ENCODE measurements at regions not wholly inside any gene's neighbourhood (a gene's known extent, or its start where the extent isn't known, plus 50 kb on each side); places are given as distances from the start of the nearest gene placed in this dataset.

- TF ChIP-seq NCOA1 (IDR thresholded peaks at IDR 0.05; ENCODE audit: low read depth) (peak; percentile 41; the same call in 1 of the 2 replicates), E2F6 (IDR thresholded peaks at IDR 0.05; ENCODE audit: borderline replicate concordance in 1 of 2, extremely low read depth in 1 of 2, insufficient read depth in 1 of 2, insufficient read length in 1 of 2, low read depth in 1 of 2, low read length in 1 of 2, poor library complexity in 1 of 2, severe bottlenecking in 1 of 2) (peak; percentile 22 to 65), MCM5 (IDR thresholded peaks at IDR 0.05; ENCODE audit: low read depth) (no peak), ZNF318 (IDR thresholded peaks at IDR 0.05; ENCODE audit: borderline replicate concordance in 1 of 2, low read depth in 1 of 2) (no peak), ZNF311 (CRISPR knock-in tag; IDR thresholded peaks at IDR 0.05) (no peak), GABPB1 (CRISPR knock-in tag; IDR thresholded peaks at IDR 0.05) (no peak; the same call in 1 of the 2 replicates), ETS2 (tag; IDR thresholded peaks at IDR 0.05; ENCODE audit: borderline replicate concordance, poor library complexity, severe bottlenecking) (peak; percentile 23), MCM7 (IDR thresholded peaks at IDR 0.05) (no peak), CBFB (CRISPR knock-in tag; IDR thresholded peaks at IDR 0.05) (no peak), CREM (IDR thresholded peaks at IDR 0.05; ENCODE audit: low read depth) (peak; percentile 50; the same call in 1 of the 2 replicates), RNF2 (IDR thresholded peaks at IDR 0.05) (peak; percentile 76; the same call in 1 of the 2 replicates), POLR2AphosphoS5 (IDR thresholded peaks at IDR 0.05; ENCODE audit: control insufficient read depth, insufficient read depth, low read depth, low read length) (peak; percentile 98), CTBP1 (IDR thresholded peaks at IDR 0.05; ENCODE audit: borderline replicate concordance) (peak; percentile 86), ZNF197 (CRISPR knock-in tag; IDR thresholded peaks at IDR 0.05; ENCODE audit: low read depth) (peak; percentile 31; the same call in 1 of the 2 replicates), RFX5 (IDR thresholded peaks at IDR 0.05; ENCODE audit: low read depth, low read length) (no peak), NR4A1 (CRISPR knock-in tag; IDR thresholded peaks at IDR 0.05) (no peak; the same call in 1 of the 2 replicates), NR4A1 (tag; IDR thresholded peaks at IDR 0.05) (peak; percentile 88; the same call in 1 of the 2 replicates), ZNF766 (CRISPR knock-in tag; conservative IDR thresholded peaks at IDR 0.05) (peak; percentile 59; the same call in 1 of the 2 replicates), ZNF511 (CRISPR knock-in tag; IDR thresholded peaks at IDR 0.05) (peak; percentile 61; the same call in 1 of the 2 replicates)
These were observed 212.8 kb downstream of the PIK3R1 start (continued) for GRCh38 chr5:68428231-68428811.

Measured in K562 (cell line).